ENCODE measurements at regions not wholly inside any gene's neighbourhood (a gene's known extent, or its start where the extent isn't known, plus 50 kb on each side); places are given as distances from the start of the nearest gene placed in this dataset.

DNA sequence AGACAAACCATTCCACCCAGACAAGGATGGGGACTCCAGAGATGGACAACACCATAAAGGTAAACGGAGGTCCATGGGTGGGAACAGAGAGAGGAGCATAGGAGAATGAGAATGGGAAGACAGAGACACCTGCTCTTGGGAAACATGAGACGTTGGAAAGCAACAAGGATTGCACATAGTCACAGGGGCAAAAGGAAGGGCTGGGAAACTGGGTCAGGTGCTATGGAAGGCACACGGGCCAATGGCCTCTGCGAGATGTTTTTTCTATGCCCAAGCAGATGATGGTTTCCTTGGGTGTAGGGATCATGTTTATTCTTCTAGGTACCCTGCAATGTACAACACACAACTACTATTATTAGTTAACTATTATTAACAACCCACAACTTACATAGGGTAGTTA lies 143.6 kb upstream of the AGAP1 start:
- TF ChIP-seq, protein P1, sequence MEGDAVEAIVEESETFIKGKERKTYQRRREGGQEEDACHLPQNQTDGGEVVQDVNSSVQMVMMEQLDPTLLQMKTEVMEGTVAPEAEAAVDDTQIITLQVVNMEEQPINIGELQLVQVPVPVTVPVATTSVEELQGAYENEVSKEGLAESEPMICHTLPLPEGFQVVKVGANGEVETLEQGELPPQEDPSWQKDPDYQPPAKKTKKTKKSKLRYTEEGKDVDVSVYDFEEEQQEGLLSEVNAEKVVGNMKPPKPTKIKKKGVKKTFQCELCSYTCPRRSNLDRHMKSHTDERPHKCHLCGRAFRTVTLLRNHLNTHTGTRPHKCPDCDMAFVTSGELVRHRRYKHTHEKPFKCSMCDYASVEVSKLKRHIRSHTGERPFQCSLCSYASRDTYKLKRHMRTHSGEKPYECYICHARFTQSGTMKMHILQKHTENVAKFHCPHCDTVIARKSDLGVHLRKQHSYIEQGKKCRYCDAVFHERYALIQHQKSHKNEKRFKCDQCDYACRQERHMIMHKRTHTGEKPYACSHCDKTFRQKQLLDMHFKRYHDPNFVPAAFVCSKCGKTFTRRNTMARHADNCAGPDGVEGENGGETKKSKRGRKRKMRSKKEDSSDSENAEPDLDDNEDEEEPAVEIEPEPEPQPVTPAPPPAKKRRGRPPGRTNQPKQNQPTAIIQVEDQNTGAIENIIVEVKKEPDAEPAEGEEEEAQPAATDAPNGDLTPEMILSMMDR (conservative IDR thresholded peaks at IDR 0.05 in 1 of 2, IDR thresholded peaks at IDR 0.05 in 1 of 2; ENCODE audit: extremely low read depth in 1 of 2, insufficient read depth in 1 of 2, low read depth in 1 of 2, low read length in 2 of 2): no peak
- TF ChIP-seq EZH2 (IDR thresholded peaks at IDR 0.05; ENCODE audit: borderline replicate concordance, low read length): no peak
